GM04504 (cell line): ENCODE measurements at regions not wholly inside any gene's neighbourhood (a gene's known extent, or its start where the extent isn't known, plus 50 kb on each side); places are given as distances from the start of the nearest gene placed in this dataset.
"Not testable (repeated sequence)": the region's sequence is repeated elsewhere in the genome, so short reads cannot be mapped to it uniquely, and the experiment has no call there.

Experiments
- DNase-seq: peaks from one replicate; pipeline ENCODE4 v3.0.0-alpha.2; 2012; ENCODE audit warnings: low read depth

- DNase-seq, result no peak
Measured at GRCh38 chr12:46547421-46548354, 175.1 kb upstream of the SLC38A2 start.

DNA sequence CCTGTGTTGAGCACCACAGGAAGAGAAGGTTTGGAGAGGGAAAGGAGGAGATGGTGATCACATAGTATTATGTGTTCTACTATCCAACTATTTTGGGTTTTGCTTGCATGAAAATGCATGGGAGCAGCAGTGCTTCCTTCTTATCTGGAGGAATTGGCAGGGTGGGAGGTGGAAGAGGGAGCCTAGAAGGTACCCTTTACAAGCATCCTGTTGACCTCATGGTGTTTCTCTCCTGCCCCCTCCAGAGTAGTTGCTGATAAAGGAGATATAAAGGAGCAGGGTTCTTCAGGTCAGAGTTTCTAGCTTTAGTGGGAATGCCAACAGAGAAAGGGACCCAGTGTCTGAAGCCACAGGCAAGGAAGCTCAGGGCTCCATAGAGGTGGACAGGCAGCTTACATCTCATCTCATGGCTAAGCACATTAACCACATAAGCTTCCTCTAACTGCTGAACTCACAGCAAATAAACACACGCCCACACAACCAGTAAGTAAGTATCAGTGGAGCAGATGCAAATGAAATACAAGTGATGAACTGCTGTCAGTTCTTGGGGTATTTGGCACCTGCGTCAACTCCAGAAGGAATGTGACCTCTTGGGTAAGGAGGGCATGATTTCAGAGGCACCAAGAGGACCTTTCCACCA lies 174.2 kb upstream of the SLC38A2 start:
- no peak for DNase-seq

- not testable (repeated sequence) for DNase-seq
Measured at GRCh38 chr12:46543378-46543795, 170.8 kb upstream of the SLC38A2 start.

DNA sequence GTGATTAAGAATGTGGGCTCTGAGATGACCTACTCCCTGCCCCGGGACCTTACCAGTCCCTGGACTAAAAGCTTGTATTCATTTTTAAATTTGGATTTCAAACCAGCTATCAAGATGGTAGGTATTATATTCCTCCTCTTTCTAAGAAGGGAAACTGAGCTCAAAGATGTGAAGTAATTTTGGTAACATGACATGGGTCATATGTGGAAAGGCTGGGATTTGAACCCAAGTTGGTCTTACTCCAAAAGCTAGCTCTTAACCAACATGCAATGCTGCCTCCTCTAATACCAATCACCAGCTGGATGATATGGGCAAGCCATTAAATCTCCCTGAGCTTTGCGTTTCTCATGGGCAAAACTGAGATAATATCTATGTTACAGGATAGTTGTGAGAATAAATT lies 166.4 kb upstream of the SLC38A2 start:
- DNase-seq, result no peak

DNA sequence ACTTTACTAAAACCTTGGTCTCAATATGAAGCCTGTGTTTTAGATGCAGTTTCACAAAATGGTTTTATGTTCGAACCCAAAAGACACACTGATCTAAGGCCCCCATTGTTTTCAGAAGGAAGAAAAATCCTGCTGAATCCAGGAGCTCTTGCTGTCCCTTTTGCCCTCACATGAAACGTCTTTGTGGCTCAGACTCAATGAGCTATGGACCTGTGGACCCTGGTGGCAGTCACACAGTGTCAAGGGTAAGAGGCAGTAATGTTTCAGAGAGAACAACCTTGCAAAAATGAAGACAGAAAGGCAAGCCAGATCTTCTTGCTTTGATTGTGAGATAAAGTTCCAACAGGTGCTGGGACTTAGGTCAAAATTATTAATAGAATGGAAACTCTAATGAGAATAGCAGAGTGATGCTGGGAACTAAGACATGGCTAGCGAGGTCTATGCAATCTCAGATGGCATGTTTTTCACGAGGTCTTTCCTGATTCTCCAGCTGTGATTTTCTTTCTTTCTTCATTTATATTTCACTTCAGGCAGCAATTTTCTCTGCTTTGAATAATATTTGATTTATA lies 164.9 kb upstream of the SLC38A2 start:
- DNase-seq, result no peak

DNA sequence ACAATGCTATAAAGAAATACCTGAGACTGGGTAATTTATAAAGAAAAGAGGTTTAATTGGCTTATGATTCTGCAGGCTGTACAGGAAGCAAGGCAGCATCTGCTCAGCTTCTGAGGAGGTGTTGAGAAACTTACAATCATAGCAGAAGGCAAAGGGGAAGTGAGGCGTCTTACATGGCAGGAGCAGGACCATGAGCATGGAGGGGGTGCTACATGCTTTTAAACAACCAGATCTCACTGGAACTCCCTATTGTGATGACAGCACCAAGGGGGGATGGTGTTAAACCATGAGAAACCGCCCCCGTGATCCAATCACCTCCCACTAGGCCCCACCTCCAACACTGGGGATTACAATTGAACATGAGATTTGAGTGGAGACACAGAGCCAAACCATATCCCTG lies 163.7 kb upstream of the SLC38A2 start:
- not testable (repeated sequence) for DNase-seq

DNA sequence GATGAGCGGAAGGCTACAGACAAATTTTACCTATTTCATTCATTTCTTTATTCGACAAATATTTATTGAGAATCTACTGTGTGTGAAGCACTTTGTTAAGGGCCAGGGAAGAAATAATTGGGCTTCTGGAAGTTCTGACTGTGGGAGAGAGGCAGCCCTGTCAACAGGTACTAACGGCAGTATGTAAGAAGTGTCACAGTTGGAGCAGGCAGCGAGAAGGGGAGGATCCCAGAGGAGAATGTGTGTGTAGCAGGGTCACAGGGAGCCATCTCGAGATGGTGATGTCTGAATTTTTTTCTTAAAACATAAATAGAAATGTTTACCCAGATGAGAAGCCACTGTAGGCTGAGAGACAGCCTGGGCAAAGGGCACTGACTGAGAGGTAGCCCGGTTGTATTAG lies 163.3 kb upstream of the SLC38A2 start:
- no peak for DNase-seq

DNA sequence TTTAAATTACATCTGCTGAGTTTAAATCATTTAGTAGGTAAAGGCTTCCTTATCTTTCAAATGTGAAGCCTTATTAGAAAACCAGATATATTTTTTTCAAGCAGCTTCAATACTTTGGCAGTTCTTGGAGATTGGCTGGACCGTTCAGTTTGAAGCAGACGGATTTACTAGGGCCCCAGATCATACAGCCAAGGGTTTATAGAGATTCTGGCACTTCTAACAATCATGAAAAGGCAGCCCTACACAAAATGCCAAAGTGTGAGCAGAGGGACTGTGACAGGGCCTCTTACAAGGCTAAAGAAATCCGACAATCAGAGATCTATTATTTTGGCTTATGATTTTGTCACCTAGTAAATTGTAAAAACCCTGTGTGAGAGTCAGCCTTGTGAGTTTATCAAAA lies 162.8 kb upstream of the SLC38A2 start:
- DNase-seq, result no peak

- DNase-seq, result no peak
Measured at GRCh38 chr12:46534327-46534840, 161.8 kb upstream of the SLC38A2 start.

- DNase-seq, result no peak
Measured at GRCh38 chr12:46533723-46534122, 161.2 kb upstream of the SLC38A2 start.

DNA sequence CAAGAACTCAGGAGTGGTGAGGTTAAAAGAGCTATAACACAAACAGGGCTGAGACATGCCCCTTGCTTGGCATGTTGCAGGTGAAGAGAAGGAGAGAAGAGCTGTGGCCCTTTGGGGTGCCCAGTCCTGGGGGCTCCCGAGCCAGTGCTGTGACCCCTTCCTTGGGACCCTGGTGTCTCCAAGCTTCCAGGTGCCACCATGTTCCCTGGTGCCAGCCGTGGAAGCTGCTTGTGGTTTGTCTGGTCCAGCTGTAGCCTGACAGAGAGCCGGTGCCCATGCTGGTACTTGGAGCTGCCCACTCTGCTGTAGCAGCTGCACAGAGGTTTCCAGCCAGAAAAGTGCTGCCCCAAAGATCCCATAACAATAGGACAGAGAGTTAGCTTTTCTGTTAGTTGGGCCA lies 159.2 kb upstream of the SLC38A2 start:
- no peak for DNase-seq

GRCh38 chr12:46531059-46531785 lies 158.6 kb upstream of the SLC38A2 start:
- DNase-seq, result no peak

GRCh38 chr12:46530373-46531056 lies 157.9 kb upstream of the SLC38A2 start:
- no peak for DNase-seq

DNA sequence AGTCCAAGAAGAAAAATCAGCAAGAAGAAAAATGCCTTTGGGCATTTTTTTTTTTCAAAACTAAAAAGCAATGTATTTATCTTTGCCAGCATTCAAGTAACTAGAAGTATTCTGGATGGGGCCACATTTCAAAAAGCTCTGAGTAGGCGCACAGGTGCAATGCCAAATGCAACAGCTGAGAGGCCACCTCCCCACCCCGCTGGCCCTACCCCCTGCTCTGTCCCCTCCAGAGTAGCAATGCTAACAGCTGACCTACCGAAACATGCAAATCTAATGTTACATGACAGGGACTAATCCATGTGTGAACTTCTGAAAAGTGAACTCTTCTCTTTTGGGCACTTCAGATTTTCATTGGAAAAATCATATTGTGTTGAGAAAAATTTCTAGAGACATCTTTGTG lies 153.7 kb upstream of the SLC38A2 start:
- no peak for DNase-seq

GRCh38 chr12:46524778-46525177 lies 152.2 kb upstream of the SLC38A2 start:
- DNase-seq, result peak; percentile 84

- DNase-seq, result peak; percentile 80
Measured at GRCh38 chr12:46523863-46524770, 151.5 kb upstream of the SLC38A2 start.

DNA sequence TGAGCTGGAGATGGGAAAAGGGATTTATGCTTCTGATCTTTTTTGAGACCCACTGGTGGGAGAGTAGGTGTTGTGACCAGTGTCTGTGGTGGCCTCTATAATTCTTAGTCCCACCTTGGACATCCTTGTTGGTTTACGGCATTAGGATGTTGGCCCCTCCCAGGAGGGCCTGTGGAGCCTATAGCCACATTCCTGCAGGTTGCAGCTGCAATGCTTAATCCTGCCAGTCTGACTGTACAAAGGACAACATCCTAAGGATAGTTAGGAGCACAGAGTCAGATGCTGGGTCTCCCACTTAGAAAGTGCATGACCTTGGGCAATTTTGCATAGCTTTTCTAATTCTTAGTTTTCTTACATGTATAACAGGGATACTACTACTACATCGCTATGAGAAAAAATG lies 150.9 kb upstream of the SLC38A2 start:
- no peak for DNase-seq

DNA sequence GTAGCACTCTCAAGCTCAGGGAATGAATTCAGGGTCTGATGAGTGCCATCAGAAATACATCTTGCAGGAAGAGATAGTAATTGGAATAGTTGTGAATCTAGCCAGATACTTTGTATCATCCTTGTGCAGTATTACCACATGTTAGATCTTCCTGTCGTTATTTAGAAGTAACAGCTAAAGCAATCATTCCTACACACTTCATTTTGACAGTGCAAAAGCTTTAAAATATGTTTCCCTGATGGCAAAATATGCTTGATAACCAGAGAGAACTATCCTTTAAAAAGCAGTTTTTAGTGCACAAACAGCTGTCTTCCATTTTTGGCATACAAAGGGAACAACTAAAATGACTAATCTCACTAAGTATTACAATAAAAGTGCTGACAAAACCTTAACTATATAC lies 149.5 kb upstream of the SLC38A2 start:
- peak; percentile 60 for DNase-seq

DNA sequence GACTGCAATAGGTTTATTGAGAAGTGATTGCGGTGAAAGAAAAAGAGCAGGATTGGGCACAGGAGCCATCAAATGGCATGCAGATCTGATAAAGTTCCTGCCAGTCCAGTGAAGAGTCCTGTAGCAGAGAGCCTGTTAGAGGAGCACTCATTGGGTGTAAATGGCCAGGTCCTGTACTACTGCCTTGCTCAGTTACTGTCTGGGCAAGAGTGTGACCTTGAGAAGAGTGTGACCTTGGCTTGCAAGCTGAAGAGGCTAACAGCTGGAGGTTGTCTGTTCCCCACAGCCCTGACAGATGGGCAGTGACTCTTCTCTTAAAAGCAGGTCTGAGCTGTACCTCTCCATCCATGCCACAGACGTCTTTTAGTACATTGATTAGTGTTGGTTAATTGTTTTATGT lies 148.6 kb upstream of the SLC38A2 start:
- DNase-seq, result no peak

- no peak for DNase-seq
Measured at GRCh38 chr12:46519407-46519806, 146.8 kb upstream of the SLC38A2 start.

DNA sequence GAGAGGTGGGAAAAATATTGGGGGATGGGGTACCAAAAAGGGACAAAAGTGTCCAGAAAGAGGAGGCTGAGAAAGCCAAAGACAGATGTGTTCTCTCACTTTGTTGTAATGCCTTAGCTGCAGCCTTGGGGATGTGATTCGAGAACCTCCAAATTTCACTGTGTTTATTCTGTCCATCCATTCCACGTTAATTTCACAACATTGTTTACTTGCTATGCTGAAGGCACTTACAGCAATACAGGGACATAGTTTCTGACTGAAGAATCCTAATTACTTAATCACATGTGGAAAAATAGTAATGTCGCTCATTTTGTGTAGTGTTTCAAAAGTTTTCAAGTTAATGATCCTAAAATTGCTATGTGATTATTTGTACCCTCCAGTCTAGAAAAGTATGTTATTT lies 146.2 kb upstream of the SLC38A2 start:
- DNase-seq, result no peak
